Type B pancreatic cell (in vitro differentiated cells): ENCODE measurements at regions not wholly inside any gene's neighbourhood (a gene's known extent, or its start where the extent isn't known, plus 50 kb on each side); places are given as distances from the start of the nearest gene placed in this dataset.

Source experiments
- DNase-seq: peaks from one replicate; pipeline ENCODE4 v3.0.0; 2021; ENCODE audit warnings: mixed read lengths; ENCODE audit not compliant: unreplicated experiment; ENCODE audit errors: extremely low spot score
- H3K27ac Mint-ChIP-seq: 2 replicates; pipeline ENCODE4 v1.8.0; 2021; ENCODE audit warnings: mild to moderate bottlenecking, mixed read lengths
- H3K27me3 Mint-ChIP-seq: 2 replicates; pipeline ENCODE4 v1.8.0; 2021; ENCODE audit warnings: mixed read lengths
- H3K36me3 Mint-ChIP-seq: 2 replicates; pipeline ENCODE4 v1.8.0; 2021; ENCODE audit warnings: mixed read lengths
- H3K4me1 Mint-ChIP-seq: one replicate; pipeline ENCODE4 v1.8.0; 2021; ENCODE audit warnings: mixed read lengths; ENCODE audit not compliant: unreplicated experiment
- H3K4me3 Mint-ChIP-seq: 2 replicates; pipeline ENCODE4 v1.8.0; 2021; ENCODE audit warnings: mild to moderate bottlenecking, mixed read lengths
- H3K9me3 Mint-ChIP-seq: 2 replicates; pipeline ENCODE4 v1.8.0; 2021; ENCODE audit warnings: mixed read lengths
- TF ChIP-seq, protein P1 (sequence below): fragments of 200-600 bp; sonication (generic); conservative IDR thresholded peaks from 2 replicates; pipeline ENCODE4 v1.5.0; 2021; ENCODE audit warnings: antibody characterized with exemption, mild to moderate bottlenecking

- Mint-ChIP-seq H3K9me3 (no peaks in the 10 kb centered on the region), H3K27ac (no peak overlapping the region), H3K27me3 (no peaks in the 10 kb centered on the region), H3K4me3 (no peak overlapping the region), H3K36me3 (no peaks in the 10 kb centered on the region), H3K4me1 (peaks cover 5% of the 10 kb centered on the region)
- no peak for DNase-seq
- TF ChIP-seq, protein P1, sequence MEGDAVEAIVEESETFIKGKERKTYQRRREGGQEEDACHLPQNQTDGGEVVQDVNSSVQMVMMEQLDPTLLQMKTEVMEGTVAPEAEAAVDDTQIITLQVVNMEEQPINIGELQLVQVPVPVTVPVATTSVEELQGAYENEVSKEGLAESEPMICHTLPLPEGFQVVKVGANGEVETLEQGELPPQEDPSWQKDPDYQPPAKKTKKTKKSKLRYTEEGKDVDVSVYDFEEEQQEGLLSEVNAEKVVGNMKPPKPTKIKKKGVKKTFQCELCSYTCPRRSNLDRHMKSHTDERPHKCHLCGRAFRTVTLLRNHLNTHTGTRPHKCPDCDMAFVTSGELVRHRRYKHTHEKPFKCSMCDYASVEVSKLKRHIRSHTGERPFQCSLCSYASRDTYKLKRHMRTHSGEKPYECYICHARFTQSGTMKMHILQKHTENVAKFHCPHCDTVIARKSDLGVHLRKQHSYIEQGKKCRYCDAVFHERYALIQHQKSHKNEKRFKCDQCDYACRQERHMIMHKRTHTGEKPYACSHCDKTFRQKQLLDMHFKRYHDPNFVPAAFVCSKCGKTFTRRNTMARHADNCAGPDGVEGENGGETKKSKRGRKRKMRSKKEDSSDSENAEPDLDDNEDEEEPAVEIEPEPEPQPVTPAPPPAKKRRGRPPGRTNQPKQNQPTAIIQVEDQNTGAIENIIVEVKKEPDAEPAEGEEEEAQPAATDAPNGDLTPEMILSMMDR, result no peak
Observed at GRCh38 chr5:60274747-60275146, 381.2 kb upstream of the PDE4D start.

DNA sequence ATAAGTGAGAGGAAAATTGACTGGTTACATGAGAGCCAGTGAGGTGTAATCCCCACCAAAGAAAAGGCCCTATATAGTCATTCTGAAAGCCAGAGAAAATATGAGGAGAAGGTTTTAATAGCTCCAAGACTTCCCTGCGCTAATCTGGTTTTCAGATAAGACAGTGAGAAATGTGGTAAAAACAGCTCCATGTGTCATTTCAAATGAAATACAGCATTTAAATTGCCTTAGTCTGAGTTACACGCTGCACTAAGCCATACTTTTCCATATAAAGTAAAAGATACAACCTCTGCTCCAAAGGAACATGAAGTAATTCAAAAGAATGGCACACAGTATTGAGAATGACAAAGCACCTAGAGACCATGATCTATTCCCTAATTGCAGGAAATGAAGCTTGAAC lies 378.0 kb upstream of the PDE4D start:
- H3K36me3 Mint-ChIP-seq, result no peaks in the 10 kb centered on the region
- peaks cover 3% of the 10 kb centered on the region for H3K27me3 Mint-ChIP-seq
- H3K27ac Mint-ChIP-seq, result no peak overlapping the region
- H3K4me3 Mint-ChIP-seq, result no peak overlapping the region
- H3K9me3 Mint-ChIP-seq, result no peaks in the 10 kb centered on the region
- no peak for DNase-seq
- no peaks in the 10 kb centered on the region for H3K4me1 Mint-ChIP-seq
- TF ChIP-seq, protein P1, result no peak

GRCh38 chr5:60267907-60268306 lies 374.4 kb upstream of the PDE4D start:
- Mint-ChIP-seq H3K4me3 (no peak overlapping the region), H3K36me3 (no peaks in the 10 kb centered on the region), H3K4me1 (no peaks in the 10 kb centered on the region), H3K27me3 (peaks cover 3% of the 10 kb centered on the region), H3K27ac (no peak overlapping the region), H3K9me3 (no peaks in the 10 kb centered on the region)
- no peak for DNase-seq
- TF ChIP-seq, protein P1, result no peak

DNA sequence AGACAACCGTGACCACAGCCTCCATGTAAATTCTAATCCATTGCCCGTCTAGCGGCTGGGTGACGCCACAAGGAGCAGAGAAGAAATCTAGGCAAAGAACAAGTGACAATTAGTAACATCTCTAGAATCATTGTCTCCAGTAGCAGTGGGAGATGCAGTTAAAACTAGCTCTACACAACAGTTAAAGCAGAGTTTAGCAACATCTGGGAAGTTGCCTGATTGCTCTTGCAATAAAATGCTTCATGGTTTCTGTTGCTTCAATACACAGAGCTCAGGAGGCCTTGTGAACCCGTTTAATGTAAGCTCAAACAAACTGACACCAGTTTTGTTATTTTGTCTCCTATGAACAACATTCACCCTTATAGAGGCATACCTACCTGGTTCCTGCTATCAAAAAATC lies 369.8 kb upstream of the PDE4D start:
- Mint-ChIP-seq H3K4me1 (no peaks in the 10 kb centered on the region), H3K36me3 (no peaks in the 10 kb centered on the region), H3K27me3 (peaks cover 3% of the 10 kb centered on the region), H3K27ac (no peak overlapping the region), H3K9me3 (no peaks in the 10 kb centered on the region), H3K4me3 (no peak overlapping the region)
- DNase-seq, result no peak
- TF ChIP-seq, protein P1, result no peak

DNA sequence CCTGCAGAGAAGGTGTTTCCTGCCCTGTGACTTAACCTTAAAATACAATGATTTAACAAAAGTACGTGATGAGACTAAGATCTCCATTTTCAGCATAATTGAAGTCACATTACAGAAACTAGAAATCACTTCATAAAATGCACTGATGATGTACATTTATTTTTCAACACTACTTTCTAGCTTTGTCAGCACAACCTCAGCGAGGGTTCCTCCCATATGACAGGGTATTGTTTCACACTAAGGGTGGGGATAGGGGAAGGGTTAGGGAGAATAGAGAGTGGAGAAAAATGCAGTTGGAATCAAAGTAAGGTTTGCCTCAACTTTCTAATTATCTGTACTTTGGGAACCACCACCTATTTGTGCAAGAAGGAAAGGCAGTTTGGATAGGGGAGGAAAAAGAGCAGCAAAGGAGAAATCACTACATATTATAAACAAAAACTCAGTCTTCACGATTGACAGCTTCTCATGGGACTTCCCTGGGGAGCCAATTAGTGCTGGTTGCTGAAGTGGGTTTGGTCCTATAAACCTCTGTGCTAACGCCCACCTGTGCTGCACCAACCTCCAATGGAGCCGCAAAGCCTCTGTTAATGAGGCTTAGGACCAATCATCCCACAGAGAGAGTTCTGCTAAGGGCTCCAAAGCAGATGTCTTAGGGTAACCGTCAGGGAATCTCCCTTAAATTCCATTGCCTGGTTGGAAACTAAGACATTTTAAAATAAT lies 369.2 kb upstream of the PDE4D start:
- Mint-ChIP-seq H3K4me3 (no peak overlapping the region), H3K36me3 (no peaks in the 10 kb centered on the region), H3K9me3 (no peaks in the 10 kb centered on the region), H3K27me3 (peaks cover under 1% of the 10 kb centered on the region), H3K4me1 (peaks cover under 1% of the 10 kb centered on the region), H3K27ac (no peak overlapping the region)
- TF ChIP-seq, protein P1, result no peak
- DNase-seq, result no peak
